Osteocyte (in vitro differentiated cells): ENCODE measurements at regions not wholly inside any gene's neighbourhood (a gene's known extent, or its start where the extent isn't known, plus 50 kb on each side); places are given as distances from the start of the nearest gene placed in this dataset.

Source experiments
- DNase-seq: peaks from one replicate; pipeline ENCODE4 v3.0.0; 2021; ENCODE audit warnings: mixed read lengths; ENCODE audit not compliant: unreplicated experiment; ENCODE audit errors: extremely low spot score
- H3K27ac Mint-ChIP-seq: one replicate; pipeline ENCODE4 v1.8.0; 2021; ENCODE audit warnings: mild to moderate bottlenecking, mixed read lengths; ENCODE audit not compliant: unreplicated experiment
- H3K27me3 Mint-ChIP-seq: one replicate; pipeline ENCODE4 v1.8.0; 2021; ENCODE audit warnings: mixed read lengths; ENCODE audit not compliant: unreplicated experiment
- H3K36me3 Mint-ChIP-seq: one replicate; pipeline ENCODE4 v1.8.0; 2021; ENCODE audit warnings: mixed read lengths; ENCODE audit not compliant: unreplicated experiment
- H3K4me1 Mint-ChIP-seq: one replicate; pipeline ENCODE4 v1.8.0; 2021; ENCODE audit warnings: mixed read lengths; ENCODE audit not compliant: unreplicated experiment
- H3K4me3 Mint-ChIP-seq: one replicate; pipeline ENCODE4 v1.8.0; 2021; ENCODE audit warnings: mild to moderate bottlenecking, moderate library complexity, mixed read lengths; ENCODE audit not compliant: unreplicated experiment
- H3K9me3 Mint-ChIP-seq: one replicate; pipeline ENCODE4 v1.8.0; 2021; ENCODE audit warnings: mixed read lengths; ENCODE audit not compliant: unreplicated experiment
- TF ChIP-seq, protein P1 (sequence below): fragments of 200-600 bp; sonication (generic); IDR thresholded peaks from 2 replicates; pipeline ENCODE4 v1.5.0; 2021; ENCODE audit warnings: antibody characterized with exemption, mild to moderate bottlenecking, moderate library complexity

DNA sequence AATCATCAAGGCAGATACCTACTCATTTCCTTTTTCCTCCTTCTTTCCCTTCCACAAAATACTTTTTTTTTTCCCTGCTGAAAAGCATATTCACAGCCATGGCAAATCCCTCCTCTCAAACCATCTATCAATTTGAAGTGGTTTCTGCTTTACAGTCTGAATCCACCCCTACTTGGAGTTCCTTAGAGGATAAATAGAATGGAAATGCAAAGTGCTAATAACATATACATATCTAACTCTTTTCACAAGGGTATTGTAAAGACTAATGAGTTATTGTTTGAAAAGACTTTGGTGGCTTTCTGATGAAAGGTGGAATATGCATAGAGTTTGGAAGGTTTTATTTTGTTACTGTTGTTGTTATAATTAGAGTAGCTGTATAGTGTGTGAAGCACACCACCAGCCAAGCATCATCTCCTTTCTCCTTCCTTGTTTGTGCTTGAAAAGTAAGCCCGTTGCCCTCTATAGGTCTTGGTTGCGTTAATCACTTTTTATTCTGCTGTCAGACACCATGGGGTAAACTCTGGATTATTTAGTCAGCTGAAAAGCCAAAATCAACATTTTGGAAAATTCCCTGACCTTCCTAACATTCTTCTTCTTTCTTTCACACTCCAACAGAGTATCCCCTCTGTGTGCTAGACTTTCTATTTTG lies 2126.9 kb upstream of the CELF4 start:
- H3K4me1 Mint-ChIP-seq = peaks cover 15% of the 10 kb centered on the region
- H3K36me3 Mint-ChIP-seq = no peaks in the 10 kb centered on the region
- DNase-seq = no peak
- TF ChIP-seq, protein P1, sequence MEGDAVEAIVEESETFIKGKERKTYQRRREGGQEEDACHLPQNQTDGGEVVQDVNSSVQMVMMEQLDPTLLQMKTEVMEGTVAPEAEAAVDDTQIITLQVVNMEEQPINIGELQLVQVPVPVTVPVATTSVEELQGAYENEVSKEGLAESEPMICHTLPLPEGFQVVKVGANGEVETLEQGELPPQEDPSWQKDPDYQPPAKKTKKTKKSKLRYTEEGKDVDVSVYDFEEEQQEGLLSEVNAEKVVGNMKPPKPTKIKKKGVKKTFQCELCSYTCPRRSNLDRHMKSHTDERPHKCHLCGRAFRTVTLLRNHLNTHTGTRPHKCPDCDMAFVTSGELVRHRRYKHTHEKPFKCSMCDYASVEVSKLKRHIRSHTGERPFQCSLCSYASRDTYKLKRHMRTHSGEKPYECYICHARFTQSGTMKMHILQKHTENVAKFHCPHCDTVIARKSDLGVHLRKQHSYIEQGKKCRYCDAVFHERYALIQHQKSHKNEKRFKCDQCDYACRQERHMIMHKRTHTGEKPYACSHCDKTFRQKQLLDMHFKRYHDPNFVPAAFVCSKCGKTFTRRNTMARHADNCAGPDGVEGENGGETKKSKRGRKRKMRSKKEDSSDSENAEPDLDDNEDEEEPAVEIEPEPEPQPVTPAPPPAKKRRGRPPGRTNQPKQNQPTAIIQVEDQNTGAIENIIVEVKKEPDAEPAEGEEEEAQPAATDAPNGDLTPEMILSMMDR = no peak
- no peaks in the 10 kb centered on the region for H3K9me3 Mint-ChIP-seq
- H3K27me3 Mint-ChIP-seq = no peaks in the 10 kb centered on the region
- H3K4me3 Mint-ChIP-seq = no peak overlapping the region
- H3K27ac Mint-ChIP-seq = no peak overlapping the region

DNA sequence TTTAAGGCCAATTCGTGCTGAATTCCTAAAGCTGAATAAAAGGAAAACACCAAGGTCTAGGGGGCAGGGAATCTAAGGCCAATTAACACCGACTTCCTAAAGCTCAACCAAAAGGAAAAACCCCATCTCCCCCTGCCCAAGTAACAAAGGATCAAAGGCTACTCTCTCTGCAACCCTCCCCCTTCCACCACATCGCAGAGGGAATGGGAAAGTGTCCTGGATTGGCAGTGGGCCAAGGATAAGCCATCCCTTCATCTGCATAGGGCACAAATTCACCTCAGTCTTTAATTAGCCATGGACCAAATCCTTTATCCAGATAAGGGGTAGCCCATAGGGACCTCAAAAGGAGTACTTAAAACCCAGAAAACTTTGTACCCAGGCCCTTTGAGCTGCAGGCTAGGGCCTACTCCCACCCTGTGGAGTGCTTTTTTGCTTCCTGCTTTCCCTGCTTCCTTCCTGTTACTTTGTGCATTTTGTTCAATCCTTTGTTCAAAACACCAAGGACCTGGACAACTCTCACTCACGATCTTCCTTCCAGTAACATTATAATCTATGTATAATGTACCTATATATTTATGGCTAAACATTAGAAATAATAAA lies 2119.8 kb upstream of the CELF4 start:
- Mint-ChIP-seq H3K4me1 (no peaks in the 10 kb centered on the region), H3K36me3 (no peaks in the 10 kb centered on the region), H3K27me3 (peaks cover 3% of the 10 kb centered on the region), H3K27ac (no peak overlapping the region), H3K4me3 (no peak overlapping the region), H3K9me3 (no peaks in the 10 kb centered on the region)
- no peak for DNase-seq
- TF ChIP-seq, protein P1 = no peak

DNA sequence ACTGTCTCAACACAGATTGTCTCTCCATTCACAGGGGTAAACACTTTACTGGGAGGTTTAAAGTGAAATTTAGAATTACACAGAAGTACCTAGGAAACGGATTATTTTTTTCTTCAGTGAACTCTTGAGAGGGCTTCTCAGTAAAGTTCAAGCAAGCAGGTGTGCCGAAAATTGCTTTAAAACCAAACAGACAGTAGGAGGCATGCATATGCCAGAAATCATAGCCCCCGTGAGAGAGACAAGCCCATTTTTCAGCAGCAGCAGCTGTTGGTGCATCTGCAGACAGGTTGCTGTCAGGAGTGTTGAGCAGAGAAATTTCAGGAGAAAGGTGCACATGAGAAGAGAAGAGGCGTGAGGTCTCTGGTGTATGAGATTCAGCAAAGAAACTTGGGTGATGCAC lies 2115.5 kb upstream of the CELF4 start:
- TF ChIP-seq, protein P1 = no peak
- no peaks in the 10 kb centered on the region for H3K36me3 Mint-ChIP-seq
- no peak overlapping the region for H3K4me3 Mint-ChIP-seq
- no peaks in the 10 kb centered on the region for H3K9me3 Mint-ChIP-seq
- no peak for DNase-seq
- H3K27ac Mint-ChIP-seq = no peak overlapping the region
- H3K4me1 Mint-ChIP-seq = no peaks in the 10 kb centered on the region
- H3K27me3 Mint-ChIP-seq = peaks cover 3% of the 10 kb centered on the region

DNA sequence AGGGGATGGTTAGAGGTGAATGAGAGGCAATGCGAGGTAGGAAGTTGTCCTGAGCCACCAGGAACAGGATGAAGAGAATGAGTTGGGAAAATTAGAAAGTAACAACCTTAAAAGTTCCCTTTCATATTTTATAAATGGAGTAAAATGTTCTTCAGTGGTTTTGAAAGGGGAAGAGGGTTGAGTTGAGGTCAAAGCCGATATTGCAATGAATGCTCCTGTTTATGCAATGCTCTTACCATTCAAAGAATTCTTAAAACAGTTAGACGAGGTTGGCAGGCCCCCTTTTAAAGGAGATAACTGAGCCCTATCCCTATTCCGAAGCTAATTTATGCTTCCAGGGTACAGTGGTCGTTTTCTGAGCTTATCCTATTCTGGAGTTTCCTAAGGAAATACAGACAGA lies 2110.3 kb upstream of the CELF4 start:
- no peak overlapping the region for H3K27ac Mint-ChIP-seq
- H3K9me3 Mint-ChIP-seq = no peaks in the 10 kb centered on the region
- H3K4me3 Mint-ChIP-seq = no peak overlapping the region
- H3K36me3 Mint-ChIP-seq = no peaks in the 10 kb centered on the region
- H3K4me1 Mint-ChIP-seq = no peaks in the 10 kb centered on the region
- DNase-seq = no peak
- TF ChIP-seq, protein P1 = no peak
- H3K27me3 Mint-ChIP-seq = no peaks in the 10 kb centered on the region

DNA sequence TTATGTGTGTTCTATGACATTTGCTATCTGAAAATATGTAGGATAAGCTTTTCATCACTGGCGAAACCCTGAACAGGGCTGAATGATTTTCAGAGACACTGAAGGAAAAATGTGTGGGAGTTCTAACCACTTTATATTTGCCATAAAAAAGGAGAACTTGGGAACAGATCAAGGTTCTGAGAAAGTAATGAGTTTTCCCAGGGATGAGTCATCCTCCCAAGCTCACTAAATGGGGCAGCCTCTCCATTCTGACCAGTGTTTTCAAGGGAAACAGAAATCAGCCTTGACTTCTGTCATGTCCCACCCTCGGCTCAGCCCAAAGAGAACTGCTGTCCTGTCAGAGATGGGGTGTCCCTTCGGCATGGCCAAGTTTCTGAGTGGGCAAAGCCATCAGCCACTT lies 2109.8 kb upstream of the CELF4 start:
- Mint-ChIP-seq H3K27ac (no peak overlapping the region), H3K27me3 (no peaks in the 10 kb centered on the region), H3K4me1 (no peaks in the 10 kb centered on the region), H3K36me3 (no peaks in the 10 kb centered on the region), H3K4me3 (no peak overlapping the region), H3K9me3 (no peaks in the 10 kb centered on the region)
- TF ChIP-seq, protein P1 = no peak
- DNase-seq = no peak
